Glutamatergic neuron (in vitro differentiated cells): ENCODE measurements at regions not wholly inside any gene's neighbourhood (a gene's known extent, or its start where the extent isn't known, plus 50 kb on each side); places are given as distances from the start of the nearest gene placed in this dataset.

Experiments
- DNase-seq: peaks from one replicate; pipeline ENCODE4 v3.0.0; 2022
- H3K27ac Mint-ChIP-seq: one replicate; pipeline ENCODE4 v1.8.0; 2020; ENCODE audit warnings: mild to moderate bottlenecking, mixed read lengths, inconsistent platforms; ENCODE audit not compliant: unreplicated experiment
- H3K27me3 Mint-ChIP-seq: one replicate; pipeline ENCODE4 v1.8.0; 2020; ENCODE audit warnings: mild to moderate bottlenecking, moderate library complexity, mixed read lengths, inconsistent platforms; ENCODE audit not compliant: unreplicated experiment
- H3K36me3 Mint-ChIP-seq: one replicate; pipeline ENCODE4 v1.8.0; 2020; ENCODE audit warnings: mild to moderate bottlenecking, mixed read lengths, inconsistent platforms; ENCODE audit not compliant: unreplicated experiment
- H3K4me1 Mint-ChIP-seq: one replicate; pipeline ENCODE4 v1.8.0; 2020; ENCODE audit warnings: mild to moderate bottlenecking, low read depth, mixed read lengths, inconsistent platforms; ENCODE audit not compliant: unreplicated experiment
- H3K4me3 Mint-ChIP-seq: one replicate; pipeline ENCODE4 v1.8.0; 2020; ENCODE audit warnings: mild to moderate bottlenecking, mixed read lengths, inconsistent platforms; ENCODE audit not compliant: unreplicated experiment
- H3K9me3 Mint-ChIP-seq: one replicate; pipeline ENCODE4 v1.8.0; 2020; ENCODE audit warnings: mild to moderate bottlenecking, moderate library complexity, mixed read lengths, inconsistent platforms; ENCODE audit not compliant: unreplicated experiment
- TF ChIP-seq, protein P1 (sequence below): fragments of 200-600 bp; sonication (generic); IDR thresholded peaks from one replicate; pipeline ENCODE4 v1.5.0; 2021; ENCODE audit not compliant: partially characterized antibody, unreplicated experiment

DNA sequence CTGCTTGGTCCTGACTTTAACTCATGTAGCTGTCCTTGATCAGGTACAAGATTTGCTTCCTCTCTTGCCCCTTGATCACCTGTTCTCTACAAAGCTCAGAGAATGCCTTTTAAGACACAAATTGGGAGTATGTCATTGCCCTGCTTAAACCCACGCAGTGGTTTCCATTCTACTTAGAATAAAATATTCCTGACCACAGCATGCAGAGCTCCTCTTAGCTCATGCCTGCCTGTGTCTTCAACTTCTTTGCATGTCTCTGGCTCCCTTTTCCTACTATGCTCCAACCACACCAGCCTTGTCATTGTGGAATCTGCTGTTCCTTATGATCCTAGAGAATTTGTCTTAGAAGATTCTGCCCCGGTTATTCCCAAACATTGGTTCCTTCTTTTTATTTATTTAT, 393.1 kb downstream of the RRAGC start:
- DNase-seq, result no peak
- Mint-ChIP-seq H3K27ac (no peak overlapping the region), H3K9me3 (no peaks in the 10 kb centered on the region), H3K4me1 (peaks cover 6% of the 10 kb centered on the region), H3K27me3 (peaks cover 1% of the 10 kb centered on the region), H3K36me3 (peaks cover 9% of the 10 kb centered on the region), H3K4me3 (no peak overlapping the region)
- TF ChIP-seq, protein P1, sequence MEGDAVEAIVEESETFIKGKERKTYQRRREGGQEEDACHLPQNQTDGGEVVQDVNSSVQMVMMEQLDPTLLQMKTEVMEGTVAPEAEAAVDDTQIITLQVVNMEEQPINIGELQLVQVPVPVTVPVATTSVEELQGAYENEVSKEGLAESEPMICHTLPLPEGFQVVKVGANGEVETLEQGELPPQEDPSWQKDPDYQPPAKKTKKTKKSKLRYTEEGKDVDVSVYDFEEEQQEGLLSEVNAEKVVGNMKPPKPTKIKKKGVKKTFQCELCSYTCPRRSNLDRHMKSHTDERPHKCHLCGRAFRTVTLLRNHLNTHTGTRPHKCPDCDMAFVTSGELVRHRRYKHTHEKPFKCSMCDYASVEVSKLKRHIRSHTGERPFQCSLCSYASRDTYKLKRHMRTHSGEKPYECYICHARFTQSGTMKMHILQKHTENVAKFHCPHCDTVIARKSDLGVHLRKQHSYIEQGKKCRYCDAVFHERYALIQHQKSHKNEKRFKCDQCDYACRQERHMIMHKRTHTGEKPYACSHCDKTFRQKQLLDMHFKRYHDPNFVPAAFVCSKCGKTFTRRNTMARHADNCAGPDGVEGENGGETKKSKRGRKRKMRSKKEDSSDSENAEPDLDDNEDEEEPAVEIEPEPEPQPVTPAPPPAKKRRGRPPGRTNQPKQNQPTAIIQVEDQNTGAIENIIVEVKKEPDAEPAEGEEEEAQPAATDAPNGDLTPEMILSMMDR, result no peak

DNA sequence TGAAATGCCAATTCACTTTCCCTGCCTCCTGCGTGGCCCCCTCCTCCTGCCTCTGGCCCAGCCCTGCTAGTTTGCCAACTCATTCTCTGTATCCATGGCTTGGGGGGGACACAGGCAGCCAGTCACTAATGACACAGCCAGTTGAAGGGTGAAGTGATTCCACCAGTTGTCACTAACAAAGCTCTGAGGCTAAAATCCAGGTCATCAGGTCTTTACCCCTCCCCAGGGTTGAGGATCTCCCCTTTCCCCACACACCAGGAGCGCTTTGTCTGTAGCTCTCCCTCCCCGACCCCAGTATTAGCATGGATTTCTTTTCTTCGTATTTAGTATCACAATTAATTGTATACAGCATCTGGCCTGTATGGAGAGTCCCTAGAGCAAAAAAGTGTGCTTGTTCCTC, 394.1 kb downstream of the RRAGC start:
- Mint-ChIP-seq H3K9me3 (no peaks in the 10 kb centered on the region), H3K36me3 (peaks cover 9% of the 10 kb centered on the region), H3K27me3 (peaks cover 1% of the 10 kb centered on the region), H3K4me3 (no peak overlapping the region), H3K4me1 (peaks cover 6% of the 10 kb centered on the region), H3K27ac (no peak overlapping the region)
- no peak for DNase-seq
- TF ChIP-seq, protein P1, result no peak

DNA sequence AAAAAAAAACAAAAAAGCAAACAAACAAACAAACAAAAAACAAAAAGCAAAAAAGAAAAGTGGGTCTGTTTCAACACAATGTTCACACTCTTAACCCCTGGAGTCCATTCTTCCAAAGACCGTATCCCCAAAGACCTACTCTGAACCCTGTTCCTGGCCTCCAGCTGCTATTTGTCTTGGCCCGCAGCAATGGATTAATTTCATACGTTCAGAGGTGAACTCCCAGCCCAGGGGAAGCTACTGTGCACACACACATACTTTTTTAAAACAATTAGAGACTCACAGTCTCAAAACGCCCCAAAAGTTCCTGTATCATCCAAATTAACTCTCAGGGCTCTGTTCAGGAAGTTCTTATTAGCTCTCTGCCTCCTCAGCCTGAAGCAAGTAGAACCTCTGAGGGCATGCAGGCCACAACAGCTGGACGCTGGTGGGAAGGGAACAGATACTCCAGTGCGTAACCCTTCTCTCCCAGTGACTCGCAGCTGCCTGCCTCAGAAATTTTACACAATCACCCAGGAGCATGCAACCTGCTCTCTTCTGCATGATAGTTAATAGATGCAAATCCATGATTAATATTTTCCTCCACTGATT, 395.4 kb downstream of the RRAGC start:
- no peak for DNase-seq
- Mint-ChIP-seq H3K27me3 (peaks cover 1% of the 10 kb centered on the region), H3K9me3 (peaks cover under 1% of the 10 kb centered on the region), H3K27ac (no peak overlapping the region), H3K36me3 (peaks cover 9% of the 10 kb centered on the region), H3K4me1 (peaks cover 6% of the 10 kb centered on the region), H3K4me3 (no peak overlapping the region)
- TF ChIP-seq, protein P1, result no peak

DNA sequence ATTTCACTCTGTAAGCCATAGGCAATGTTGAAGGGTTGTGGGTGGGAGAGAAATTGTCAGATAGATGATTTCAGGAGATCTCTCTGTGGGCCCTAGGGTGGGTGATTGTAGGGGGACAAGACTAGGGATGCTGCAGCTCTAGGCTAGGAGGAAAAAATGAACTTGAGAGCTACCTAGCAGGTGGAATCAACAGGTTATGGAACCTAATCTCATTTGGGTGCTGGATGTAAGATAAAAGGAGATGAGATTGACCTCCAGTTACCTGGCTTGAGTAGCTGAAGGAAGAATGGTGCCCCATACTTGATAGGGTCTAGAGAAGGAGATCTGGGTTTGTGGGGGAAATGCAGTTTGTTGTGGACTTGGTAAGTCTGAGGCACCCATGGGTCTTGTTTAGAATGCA, 396.5 kb downstream of the RRAGC start:
- H3K27ac Mint-ChIP-seq, result no peak overlapping the region
- H3K4me1 Mint-ChIP-seq, result peaks cover 6% of the 10 kb centered on the region
- H3K27me3 Mint-ChIP-seq, result peaks cover 1% of the 10 kb centered on the region
- H3K36me3 Mint-ChIP-seq, result peaks cover 9% of the 10 kb centered on the region
- H3K4me3 Mint-ChIP-seq, result no peak overlapping the region
- TF ChIP-seq, protein P1, result no peak
- peaks cover 2% of the 10 kb centered on the region for H3K9me3 Mint-ChIP-seq
- DNase-seq, result no peak

DNA sequence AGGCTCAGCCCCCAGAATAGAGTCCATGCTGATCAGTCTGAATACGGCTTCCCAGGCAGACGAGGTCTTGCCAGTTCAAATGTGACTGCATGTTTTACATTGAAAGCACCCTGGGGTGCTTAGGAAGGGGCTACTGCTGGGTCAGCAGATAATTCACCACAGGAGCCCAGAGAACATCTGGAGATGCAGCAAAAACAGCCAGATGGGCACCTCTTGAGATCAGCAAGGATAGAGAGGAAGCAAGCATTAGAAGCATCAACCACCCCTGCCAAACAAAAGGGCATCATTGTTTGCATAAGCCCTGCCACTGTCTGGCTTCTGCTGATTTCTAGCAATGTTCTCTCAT, 403.1 kb downstream of the RRAGC start:
- peaks cover 2% of the 10 kb centered on the region for H3K27me3 Mint-ChIP-seq
- H3K27ac Mint-ChIP-seq, result peak overlapping the region; percentile 8
- DNase-seq, result no peak
- H3K9me3 Mint-ChIP-seq, result peaks cover 2% of the 10 kb centered on the region
- no peak overlapping the region for H3K4me3 Mint-ChIP-seq
- H3K4me1 Mint-ChIP-seq, result peaks cover 5% of the 10 kb centered on the region
- H3K36me3 Mint-ChIP-seq, result peaks cover 9% of the 10 kb centered on the region
- TF ChIP-seq, protein P1, result no peak
